ENCODE measurements at regions not wholly inside any gene's neighbourhood (a gene's known extent, or its start where the extent isn't known, plus 50 kb on each side); places are given as distances from the start of the nearest gene placed in this dataset.

DNA sequence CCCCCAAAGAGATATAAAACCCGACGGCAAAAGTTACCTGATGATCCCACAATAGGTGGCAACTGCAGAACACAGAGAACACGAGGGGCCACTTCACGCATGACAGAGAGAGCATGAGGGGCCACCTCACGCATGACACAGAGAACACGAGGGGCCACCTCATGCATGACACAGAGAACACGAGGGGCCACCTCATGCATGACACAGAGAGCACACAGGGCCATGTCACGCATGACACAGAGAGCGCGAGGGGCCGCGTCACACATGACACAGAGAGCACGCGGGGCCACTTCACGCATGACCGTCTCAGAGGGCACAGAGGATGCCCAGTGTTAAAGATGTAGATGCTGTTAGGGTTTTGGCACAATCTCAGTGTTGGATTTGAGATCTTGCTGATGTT, 1359.5 kb downstream of the TBC1D22A start:
- TF ChIP-seq, protein P1, sequence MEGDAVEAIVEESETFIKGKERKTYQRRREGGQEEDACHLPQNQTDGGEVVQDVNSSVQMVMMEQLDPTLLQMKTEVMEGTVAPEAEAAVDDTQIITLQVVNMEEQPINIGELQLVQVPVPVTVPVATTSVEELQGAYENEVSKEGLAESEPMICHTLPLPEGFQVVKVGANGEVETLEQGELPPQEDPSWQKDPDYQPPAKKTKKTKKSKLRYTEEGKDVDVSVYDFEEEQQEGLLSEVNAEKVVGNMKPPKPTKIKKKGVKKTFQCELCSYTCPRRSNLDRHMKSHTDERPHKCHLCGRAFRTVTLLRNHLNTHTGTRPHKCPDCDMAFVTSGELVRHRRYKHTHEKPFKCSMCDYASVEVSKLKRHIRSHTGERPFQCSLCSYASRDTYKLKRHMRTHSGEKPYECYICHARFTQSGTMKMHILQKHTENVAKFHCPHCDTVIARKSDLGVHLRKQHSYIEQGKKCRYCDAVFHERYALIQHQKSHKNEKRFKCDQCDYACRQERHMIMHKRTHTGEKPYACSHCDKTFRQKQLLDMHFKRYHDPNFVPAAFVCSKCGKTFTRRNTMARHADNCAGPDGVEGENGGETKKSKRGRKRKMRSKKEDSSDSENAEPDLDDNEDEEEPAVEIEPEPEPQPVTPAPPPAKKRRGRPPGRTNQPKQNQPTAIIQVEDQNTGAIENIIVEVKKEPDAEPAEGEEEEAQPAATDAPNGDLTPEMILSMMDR (IDR thresholded peaks at IDR 0.05; ENCODE audit: insufficient read depth, low read depth, low read length): no peak
- no peak for DNase-seq (ENCODE audit: low read depth)
- H3K27me3 ChIP-seq (ENCODE audit: control insufficient read depth, insufficient read depth, low read length): no peaks in the 10 kb centered on the region
- ChIA-PET CTCF (no interaction called here), POLR2A (no interaction called here)
- no peaks in the 10 kb centered on the region for H3K36me3 ChIP-seq (ENCODE audit: control insufficient read depth, insufficient read depth, low read length)
- no peak overlapping the region for H3K4me3 ChIP-seq (ENCODE audit: low read depth, low read length)

DNA sequence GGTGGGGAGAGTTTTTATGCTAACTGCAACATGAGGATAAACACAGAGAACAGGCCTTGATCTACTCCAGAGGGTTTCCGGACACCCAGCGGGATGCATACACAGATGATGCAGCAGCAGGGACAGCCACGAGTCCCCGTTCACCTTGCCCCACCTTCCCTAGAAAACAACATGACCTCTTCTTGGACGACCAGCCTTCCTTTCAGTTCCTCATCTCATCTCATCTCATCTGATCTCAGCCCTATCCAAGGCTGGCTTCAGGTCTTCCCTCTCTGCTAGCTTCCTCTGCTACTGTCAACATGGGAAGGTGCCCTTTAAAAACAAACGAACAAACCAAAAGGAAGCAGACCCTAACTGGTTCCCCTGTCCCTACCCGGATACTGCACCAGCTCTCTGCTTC, 1356.2 kb downstream of the TBC1D22A start:
- no peak for DNase-seq (ENCODE audit: low read depth)
- ChIA-PET POLR2A (no interaction called here), CTCF (no interaction called here)
- TF ChIP-seq, protein P1 (IDR thresholded peaks at IDR 0.05; ENCODE audit: insufficient read depth, low read depth, low read length): no peak
- no peaks in the 10 kb centered on the region for H3K36me3 ChIP-seq (ENCODE audit: control insufficient read depth, insufficient read depth, low read length)
- H3K27me3 ChIP-seq (ENCODE audit: control insufficient read depth, insufficient read depth, low read length): no peaks in the 10 kb centered on the region
- H3K4me3 ChIP-seq (ENCODE audit: low read depth, low read length): no peak overlapping the region

DNA sequence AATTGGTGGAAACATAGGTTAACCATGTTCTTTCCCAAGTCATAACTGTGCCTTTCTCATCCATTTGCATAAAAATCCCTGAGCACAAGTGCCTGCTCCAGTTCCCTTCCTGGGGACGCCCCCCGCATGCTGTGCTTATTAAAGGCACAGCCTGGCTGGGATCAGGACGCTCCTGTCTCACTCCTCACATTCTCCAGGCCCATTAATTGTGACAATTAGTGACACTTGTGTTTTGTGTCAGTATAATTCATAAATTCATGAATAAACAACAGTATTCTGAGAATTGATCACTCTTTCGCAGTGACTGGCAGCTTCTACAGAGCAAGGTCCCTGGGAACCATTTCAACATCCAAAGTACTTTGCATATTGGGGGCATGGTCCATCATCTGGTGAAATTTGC, 1354.4 kb downstream of the TBC1D22A start:
- ChIA-PET POLR2A (no interaction called here), CTCF (no interaction called here)
- DNase-seq (ENCODE audit: low read depth): no peak
- TF ChIP-seq, protein P1 (IDR thresholded peaks at IDR 0.05; ENCODE audit: insufficient read depth, low read depth, low read length): no peak
- H3K36me3 ChIP-seq (ENCODE audit: control insufficient read depth, insufficient read depth, low read length): no peaks in the 10 kb centered on the region
- no peak overlapping the region for H3K4me3 ChIP-seq (ENCODE audit: low read depth, low read length)
- H3K27me3 ChIP-seq (ENCODE audit: control insufficient read depth, insufficient read depth, low read length): no peaks in the 10 kb centered on the region

DNA sequence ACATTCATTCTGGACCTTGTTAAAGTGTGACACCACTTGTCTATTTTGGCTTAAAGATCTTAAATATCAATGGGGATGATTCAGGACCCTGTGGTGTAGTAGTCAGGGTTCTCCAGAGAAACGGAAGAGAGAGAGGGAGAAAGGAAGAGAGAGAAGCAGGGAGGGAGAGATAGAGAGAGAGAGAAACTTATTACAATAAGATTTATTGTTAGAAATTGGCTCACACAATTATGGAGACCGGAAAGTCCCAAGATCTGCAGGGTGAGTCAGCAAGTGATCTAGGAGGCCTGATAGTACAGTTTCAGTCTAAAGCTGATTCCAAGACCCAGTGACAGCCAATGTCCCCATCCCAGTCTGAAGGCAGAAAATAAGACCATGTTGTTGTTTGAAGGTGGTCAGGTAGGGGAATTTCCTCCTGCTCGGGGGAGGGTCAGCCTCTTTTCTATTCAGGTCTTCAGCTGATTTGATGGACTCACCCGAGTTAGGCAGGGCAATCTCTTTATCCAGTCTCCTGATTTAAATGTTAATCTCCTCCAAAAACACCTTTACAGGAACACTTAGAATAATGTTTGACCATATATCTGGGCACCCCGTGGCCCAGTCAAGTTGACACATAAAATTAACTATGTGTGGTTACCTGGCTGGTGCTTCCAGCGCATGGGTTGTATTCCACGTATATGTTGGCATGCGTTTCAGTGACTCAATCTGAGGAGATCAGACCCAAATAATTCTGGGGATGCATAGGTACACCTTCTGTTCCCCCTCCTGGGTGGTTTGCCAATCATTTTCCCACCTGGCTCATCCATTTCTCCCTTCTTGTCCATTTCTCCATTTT, 1350.5 kb downstream of the TBC1D22A start:
- Histone ChIP-seq H3K27me3 (ENCODE audit: control insufficient read depth, insufficient read depth, low read length) (no peaks in the 10 kb centered on the region), H3K36me3 (ENCODE audit: control insufficient read depth, insufficient read depth, low read length) (no peaks in the 10 kb centered on the region), H3K4me3 (ENCODE audit: low read depth, low read length) (no peak overlapping the region)
- no peak for DNase-seq (ENCODE audit: low read depth)
- TF ChIP-seq, protein P1 (IDR thresholded peaks at IDR 0.05; ENCODE audit: insufficient read depth, low read depth, low read length): no peak
- POLR2A ChIA-PET: no interaction called here
- CTCF ChIA-PET: no interaction called here

DNA sequence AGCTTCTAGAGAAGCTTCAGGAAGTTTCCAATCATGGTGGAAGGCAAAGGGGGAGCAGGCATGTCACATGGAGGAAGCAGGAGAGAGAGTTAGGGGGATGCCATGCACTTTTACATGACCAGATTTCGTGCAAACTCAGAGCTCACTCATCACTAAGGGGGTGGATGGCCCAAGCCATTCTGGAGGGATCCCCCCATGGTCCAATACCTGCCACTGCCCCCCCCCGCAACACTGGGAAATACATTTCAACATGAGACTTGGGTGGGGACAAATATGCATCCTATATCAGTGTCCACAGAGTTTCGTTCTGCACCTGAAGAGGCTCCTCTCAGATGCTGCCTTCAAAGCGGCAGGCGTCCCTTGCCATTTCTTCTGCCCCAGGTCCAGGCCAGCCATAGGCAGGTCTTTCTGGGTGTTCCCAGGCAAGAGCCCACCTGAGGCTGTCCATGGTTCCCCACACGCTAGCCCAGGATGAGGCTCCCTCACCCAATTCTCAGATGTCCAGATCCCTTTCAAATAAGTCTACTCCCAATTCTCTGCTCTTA, 1344.3 kb downstream of the TBC1D22A start:
- Histone ChIP-seq H3K4me3 (ENCODE audit: low read depth, low read length) (no peak overlapping the region), H3K27me3 (ENCODE audit: control insufficient read depth, insufficient read depth, low read length) (no peaks in the 10 kb centered on the region), H3K36me3 (ENCODE audit: control insufficient read depth, insufficient read depth, low read length) (no peaks in the 10 kb centered on the region)
- no peak for DNase-seq (ENCODE audit: low read depth)
- ChIA-PET CTCF (no interaction called here), POLR2A (no interaction called here)
- TF ChIP-seq, protein P1 (IDR thresholded peaks at IDR 0.05; ENCODE audit: insufficient read depth, low read depth, low read length): no peak

Data from BJ (cell line).